Gastroesophageal sphincter (tissue), 3 donors: ENCODE measurements at regions not wholly inside any gene's neighbourhood (a gene's known extent, or its start where the extent isn't known, plus 50 kb on each side); places are given as distances from the start of the nearest gene placed in this dataset.

Experiments used
- POLR2A ChIP-seq, 2 donors: fragments of 450-650 bp; IDR thresholded peaks; one replicate each; pipeline ENCODE4 v1.6.1; 2017; ENCODE audit warnings: antibody characterized with exemption in 2 of 2, mild to moderate bottlenecking in 2 of 2, moderate library complexity in 1 of 2
- TF ChIP-seq, protein P1 (sequence below), 4 experiments: fragments of 200-600 bp in 2 of 4; fragments of 450-650 bp in 2 of 4; sonication (generic) in 1 of 4; IDR thresholded peaks; one replicate each; pipeline ENCODE4 v1.5.1; 2017 to 2019; ENCODE audit warnings: antibody characterized with exemption in 4 of 4, mild to moderate bottlenecking in 2 of 4, moderate library complexity in 2 of 4

DNA sequence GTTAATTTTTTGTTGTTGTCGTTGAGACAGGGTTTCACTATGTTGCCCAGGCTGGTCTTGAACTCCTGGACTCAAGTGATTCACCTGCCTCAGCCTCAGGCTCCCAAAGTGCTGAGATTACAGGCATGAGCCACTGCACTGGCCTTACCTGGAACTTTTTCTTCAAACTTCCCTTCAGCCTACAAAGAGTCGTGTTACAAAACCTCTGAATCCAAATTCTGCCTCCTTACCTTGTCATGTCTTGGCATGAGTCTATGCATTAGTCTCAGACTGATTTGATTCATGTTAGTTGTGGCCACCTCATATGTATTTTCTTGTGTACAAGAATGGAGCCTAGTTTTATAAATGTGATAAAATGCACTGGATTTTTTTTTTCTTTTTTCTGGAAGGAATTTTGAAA, 172.1 kb downstream of the PRL start:
- TF ChIP-seq, protein P1, sequence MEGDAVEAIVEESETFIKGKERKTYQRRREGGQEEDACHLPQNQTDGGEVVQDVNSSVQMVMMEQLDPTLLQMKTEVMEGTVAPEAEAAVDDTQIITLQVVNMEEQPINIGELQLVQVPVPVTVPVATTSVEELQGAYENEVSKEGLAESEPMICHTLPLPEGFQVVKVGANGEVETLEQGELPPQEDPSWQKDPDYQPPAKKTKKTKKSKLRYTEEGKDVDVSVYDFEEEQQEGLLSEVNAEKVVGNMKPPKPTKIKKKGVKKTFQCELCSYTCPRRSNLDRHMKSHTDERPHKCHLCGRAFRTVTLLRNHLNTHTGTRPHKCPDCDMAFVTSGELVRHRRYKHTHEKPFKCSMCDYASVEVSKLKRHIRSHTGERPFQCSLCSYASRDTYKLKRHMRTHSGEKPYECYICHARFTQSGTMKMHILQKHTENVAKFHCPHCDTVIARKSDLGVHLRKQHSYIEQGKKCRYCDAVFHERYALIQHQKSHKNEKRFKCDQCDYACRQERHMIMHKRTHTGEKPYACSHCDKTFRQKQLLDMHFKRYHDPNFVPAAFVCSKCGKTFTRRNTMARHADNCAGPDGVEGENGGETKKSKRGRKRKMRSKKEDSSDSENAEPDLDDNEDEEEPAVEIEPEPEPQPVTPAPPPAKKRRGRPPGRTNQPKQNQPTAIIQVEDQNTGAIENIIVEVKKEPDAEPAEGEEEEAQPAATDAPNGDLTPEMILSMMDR (IDR thresholded peaks at IDR 0.05) = no peak
- TF ChIP-seq POLR2A (IDR thresholded peaks at IDR 0.05) = no peak
